Glomerular endothelial cell (primary cell): ENCODE measurements at regions not wholly inside any gene's neighbourhood (a gene's known extent, or its start where the extent isn't known, plus 50 kb on each side); places are given as distances from the start of the nearest gene placed in this dataset.
"Not testable (repeated sequence)": the region's sequence is repeated elsewhere in the genome, so short reads cannot be mapped to it uniquely, and the experiment has no call there.

Experiments used
- DNase-seq: peaks from one replicate; pipeline ENCODE4 v3.0.0-alpha.2; 2011; ENCODE audit warnings: low read depth, low spot score; ENCODE audit errors: extremely low read depth

- no peak for DNase-seq
Measured at GRCh38 chr2:153308466-153308865, 170.1 kb downstream of the RPRM start.

DNA sequence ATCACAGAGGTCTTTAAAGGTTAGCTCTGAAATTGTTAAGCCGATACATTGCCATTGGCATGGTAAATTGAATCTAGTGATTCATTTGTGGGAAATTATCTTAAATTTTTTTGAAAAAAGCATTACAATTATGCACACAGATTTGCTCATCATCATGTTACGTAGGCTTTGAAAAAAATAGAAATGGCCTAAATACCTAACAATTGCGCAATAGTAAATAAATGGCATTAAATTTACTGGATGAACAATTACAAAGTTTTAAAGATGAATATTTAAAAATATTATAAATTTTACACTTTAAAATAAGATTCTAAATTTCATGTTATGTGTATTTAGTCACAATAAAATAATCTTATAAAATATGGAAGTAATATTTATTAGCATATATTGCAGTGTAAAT is 171.3 kb downstream of the RPRM start:
- no peak for DNase-seq

DNA sequence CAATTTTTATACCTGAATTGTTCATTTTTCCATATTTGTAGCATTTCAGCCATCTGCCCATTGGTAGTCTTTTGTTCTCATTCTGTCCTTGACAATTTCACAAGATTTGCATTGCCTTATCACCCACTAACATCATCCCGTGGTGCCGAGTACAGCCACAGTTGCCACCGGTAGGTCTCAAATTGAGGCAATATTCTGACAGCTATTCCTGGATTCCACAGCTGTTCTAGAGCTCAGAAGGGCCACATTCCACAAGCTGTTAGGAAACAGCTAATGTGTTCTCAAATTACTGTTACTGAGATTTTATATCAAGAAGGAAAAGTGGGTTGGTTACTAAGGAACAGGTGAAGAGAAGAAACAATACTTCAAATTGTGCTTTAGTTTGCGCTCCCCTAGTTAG is 178.8 kb downstream of the RPRM start:
- no peak for DNase-seq

- no peak for DNase-seq
Measured at GRCh38 chr2:153299217-153299616, 179.3 kb downstream of the RPRM start.

DNA sequence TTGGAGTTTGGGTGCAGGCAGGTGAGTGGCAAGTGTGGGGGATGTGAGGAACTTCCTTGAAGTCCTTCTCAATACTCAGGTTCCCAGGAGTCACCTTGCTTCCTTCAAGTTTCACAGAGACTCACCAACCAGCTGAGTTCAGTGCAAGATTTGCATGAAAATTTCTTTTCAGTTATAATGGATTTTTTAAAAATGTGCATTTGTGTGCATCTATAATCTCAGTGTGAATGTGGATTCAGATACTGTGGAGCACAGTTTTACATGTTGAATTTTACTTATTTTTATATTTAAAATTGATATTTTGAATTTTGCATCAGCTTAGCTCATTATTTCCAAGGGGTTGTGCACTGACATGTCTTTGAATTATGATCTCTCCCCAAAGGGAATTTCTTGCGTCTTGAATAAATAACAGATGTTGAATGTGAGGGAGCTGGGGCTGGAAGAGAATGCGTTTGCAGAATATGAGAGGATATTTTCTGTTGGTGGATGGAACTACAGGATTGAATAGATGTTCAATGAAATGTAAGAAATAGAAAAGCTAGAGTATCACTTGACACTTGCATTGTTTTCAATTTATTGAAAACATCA is 184.3 kb downstream of the RPRM start:
- DNase-seq = no peak

- no peak for DNase-seq
Measured at GRCh38 chr2:153291718-153292117, 186.8 kb downstream of the RPRM start.

- no peak for DNase-seq
Measured at GRCh38 chr2:153287109-153287801, 191.3 kb downstream of the RPRM start.

DNA sequence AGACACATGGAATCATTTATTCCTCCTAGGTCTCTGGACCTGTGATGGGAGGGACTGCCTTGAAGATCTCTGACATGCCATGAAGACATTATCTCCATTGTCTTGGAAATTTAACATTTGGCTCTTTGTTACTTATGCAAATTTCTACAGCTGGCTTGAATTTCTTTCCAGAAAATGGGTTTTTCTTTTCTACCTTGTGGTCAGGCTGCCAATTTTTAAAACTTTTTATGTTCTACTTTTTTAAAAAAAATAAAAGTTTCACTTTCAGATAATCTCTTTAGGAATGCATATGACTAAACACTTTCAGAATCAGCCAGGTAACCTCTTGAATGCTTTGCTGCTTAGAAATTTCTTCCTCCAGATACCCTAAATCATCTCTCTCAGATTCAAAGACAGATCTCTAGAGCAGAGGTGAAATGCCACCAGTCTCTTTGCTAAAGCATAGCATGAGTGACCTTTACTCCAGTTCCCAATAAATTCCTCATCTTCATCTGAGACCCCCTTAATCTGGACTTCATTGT is 209.6 kb downstream of the RPRM start:
- DNase-seq = no peak

GRCh38 chr2:153256876-153257275 is 221.7 kb downstream of the RPRM start:
- DNase-seq = not testable (repeated sequence)

DNA sequence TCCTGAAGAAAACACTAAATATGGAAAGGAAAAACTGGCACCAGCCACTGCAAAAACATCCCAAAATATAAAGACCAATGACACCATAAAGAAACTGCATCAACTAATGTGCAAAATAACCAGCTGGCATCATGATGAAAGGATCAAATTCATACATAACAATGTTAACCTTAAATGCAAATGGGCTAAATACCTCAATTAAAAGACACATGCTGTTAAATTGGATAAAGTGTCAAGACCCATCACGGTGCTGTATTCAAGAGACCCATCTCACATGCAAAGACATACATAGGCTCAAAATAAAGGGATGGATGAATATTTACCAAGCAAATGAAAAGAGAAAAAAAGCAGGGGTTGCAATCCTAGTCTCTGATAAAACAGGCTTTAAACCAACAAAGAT is 231.9 kb downstream of the RPRM start:
- not testable (repeated sequence) for DNase-seq

DNA sequence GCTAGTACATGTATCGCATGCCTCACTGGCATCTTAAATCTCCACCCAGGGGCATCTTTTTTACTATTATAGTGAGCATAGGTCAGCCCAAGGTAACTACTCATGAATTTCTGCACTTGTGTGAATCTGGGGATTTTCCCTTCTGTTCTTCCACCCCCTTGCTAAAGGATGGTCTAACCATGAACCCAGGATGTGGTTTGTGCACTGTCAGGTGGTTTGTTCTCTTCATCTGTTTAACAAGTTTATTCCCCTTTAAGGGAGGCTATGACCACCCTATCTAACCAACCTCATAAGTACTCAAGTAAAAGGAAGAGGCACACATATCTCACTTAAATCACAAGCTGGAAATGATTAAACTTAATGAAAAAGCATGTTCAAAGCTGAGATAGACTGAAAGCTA is 243.0 kb downstream of the RPRM start:
- no peak for DNase-seq

- no peak for DNase-seq
Measured at GRCh38 chr2:153232464-153232863, 246.1 kb downstream of the RPRM start.

- no peak for DNase-seq
Measured at GRCh38 chr2:153230977-153231376, 247.6 kb downstream of the RPRM start.

DNA sequence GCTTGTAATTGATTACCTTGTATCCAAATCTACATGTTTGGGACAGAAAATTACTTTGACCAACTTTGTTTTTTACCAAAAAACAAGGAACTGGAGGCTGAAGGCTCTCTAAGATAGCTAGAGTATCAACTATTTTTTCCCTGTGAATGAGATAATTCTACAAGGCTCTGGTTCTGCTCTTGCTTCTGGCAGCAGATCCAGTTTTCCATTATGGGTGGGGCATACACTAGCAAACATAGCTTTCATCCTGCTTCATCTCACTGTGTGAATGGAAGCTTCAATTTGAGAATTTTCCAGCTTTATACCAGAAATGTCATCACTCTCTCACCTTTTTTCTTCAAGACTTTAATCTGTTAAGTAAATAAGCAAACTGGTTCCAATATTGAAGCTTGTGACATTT is 249.7 kb downstream of the RPRM start:
- no peak for DNase-seq

DNA sequence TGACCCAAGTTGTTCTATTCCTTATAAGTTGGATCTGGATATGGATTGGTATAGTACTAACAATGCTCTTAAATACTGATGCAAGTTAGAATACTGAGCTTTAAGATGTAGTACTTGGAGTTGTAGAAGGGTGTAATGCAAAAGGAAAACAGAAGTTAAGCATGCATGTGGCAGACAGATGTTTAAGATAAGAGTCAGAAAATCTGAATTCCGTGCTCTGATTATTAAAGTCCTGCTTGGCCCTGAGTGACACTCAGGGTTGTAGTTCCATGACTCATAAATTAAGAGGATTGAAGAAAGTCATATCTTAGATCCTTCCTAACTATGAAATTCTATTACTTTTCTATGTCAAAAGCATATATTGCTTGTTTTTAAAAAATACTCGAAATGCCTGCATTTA is 250.6 kb downstream of the RPRM start:
- no peak for DNase-seq

DNA sequence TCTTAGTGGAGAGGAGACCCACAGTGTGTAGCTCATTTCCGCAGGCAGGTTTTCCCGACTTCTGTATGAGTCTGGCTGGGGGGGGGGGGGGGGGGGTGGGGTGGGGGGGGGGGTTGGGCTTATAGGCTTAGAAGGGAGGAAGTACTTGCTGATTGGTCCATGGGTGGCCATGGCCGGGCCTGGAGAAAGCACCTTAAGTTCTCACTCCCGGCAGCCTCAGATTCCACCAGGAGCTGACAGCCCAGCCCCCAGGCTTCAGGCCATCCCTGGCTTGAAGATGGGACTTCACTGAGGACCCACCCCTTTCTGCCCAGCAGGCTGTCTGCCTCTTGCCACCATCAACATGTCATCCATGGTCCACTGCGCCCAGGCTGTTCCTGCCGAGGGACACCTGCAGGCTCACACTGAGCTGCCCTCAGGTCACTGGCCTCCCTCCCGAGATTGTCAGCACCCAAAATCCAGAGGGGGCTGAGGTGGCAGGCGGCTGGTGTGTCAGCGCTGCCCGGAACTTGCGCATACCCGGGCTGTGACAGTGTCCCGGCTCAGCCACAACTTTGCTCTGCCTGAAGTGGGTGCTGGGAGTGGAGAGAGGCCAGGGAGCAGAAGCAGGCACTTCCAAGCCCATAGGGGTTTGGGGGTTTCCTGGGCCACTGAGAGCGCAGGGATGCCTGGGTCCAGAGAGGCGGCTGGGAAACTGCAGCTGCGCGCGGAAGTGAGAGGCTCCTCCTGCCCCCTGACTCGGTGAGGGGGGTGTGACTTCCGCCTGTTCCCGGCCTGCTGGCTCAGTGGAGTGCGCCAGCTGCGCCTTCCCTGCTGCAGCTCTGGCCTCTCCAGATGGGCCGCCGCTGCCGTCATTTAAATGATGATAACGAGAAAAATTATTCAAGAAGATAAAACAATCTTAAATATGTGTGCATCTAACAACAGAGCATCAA is 256.1 kb downstream of the RPRM start:
- no peak for DNase-seq

DNA sequence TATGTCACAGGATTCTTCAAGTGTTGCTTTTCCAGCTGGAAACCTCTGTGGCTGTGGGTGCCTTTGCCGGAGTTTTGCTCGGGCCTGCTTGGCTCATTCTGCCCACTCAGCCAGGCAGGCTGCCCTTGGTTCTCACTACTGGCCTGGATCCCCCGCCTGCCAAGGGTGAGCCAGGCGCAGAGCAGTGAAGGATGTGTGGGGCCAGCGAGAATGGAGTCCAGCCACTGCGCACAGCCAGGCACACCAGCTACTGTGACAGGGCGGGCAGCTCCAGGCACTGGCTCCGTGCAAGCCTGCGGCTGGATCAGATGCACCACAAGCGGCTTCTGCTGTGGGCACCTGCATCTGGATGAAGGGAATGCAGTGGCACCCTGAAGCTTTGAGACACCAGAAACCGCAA is 257.1 kb downstream of the RPRM start:
- no peak for DNase-seq

GRCh38 chr2:153221087-153221486 is 257.5 kb downstream of the RPRM start:
- DNase-seq = no peak

GRCh38 chr2:153218851-153219250 is 259.7 kb downstream of the RPRM start:
- DNase-seq = no peak

DNA sequence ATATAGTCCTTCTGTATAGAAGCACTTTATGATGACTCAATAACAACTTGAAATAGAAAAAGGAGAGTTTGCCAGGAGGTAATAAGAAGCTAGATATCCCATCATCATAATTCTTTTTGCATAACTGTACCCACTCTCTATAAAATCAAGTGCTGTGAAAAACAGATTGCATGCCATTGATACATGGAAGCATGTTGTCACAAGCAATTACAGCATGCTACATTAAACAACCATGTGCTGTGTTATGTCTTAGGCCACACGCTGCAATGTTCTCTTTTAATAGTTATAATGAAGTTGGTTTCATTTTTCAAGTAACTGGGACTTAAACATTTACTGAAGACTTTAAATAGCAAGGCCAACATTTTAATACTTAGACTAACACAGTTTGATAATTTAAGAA is 264.2 kb downstream of the RPRM start:
- no peak for DNase-seq

- no peak for DNase-seq
Measured at GRCh38 chr2:153213022-153213421, 265.5 kb downstream of the RPRM start.
